PC-9 (cell line): ENCODE measurements at regions not wholly inside any gene's neighbourhood (a gene's known extent, or its start where the extent isn't known, plus 50 kb on each side); places are given as distances from the start of the nearest gene placed in this dataset.

ENCODE experiments used
- BruUV-seq: library from RNA; stranded (reverse); fragments of 400-500 nt; replicated peaks from 2 replicates; lab custom pipeline; 2021; lab: Mats Ljungman, UMichigan
- CTCF ChIA-PET: fragments of 300-600 bp; sonication (Branson Sonifier 250); formaldehyde crosslinking; loops from one replicate; lab custom pipeline; 2022; ENCODE audit warnings: antibody characterized with exemption; lab: Charles Lee
- POLR2A ChIA-PET: fragments of 300-600 bp; sonication (Branson Sonifier 250); formaldehyde crosslinking; loops from one replicate; lab custom pipeline; 2022; ENCODE audit warnings: antibody characterized with exemption; ENCODE audit not compliant: unreplicated experiment; lab: Charles Lee
- DNase-seq, 2 experiments: peaks; one replicate each; pipeline versions ENCODE4 v3.0.0 to v3.0.0-alpha.2; 2015 to 2022; ENCODE audit warnings: mixed read lengths in 1 of 2
- H2AFZ ChIP-seq: fragments of 200-600 bp; sonication (generic); 2 replicates; pipeline ENCODE4 v1.8.1; 2017; ENCODE audit warnings: antibody characterized with exemption
- H3F3A ChIP-seq: fragments of 200-600 bp; sonication (generic); 2 replicates; pipeline ENCODE4 v1.8.1; 2017; ENCODE audit warnings: antibody characterized with exemption, mild to moderate bottlenecking, low read depth; ENCODE audit not compliant: insufficient read depth
- H3K27ac ChIP-seq: fragments of 200-600 bp; sonication (generic); 2 replicates; pipeline ENCODE4 v1.6.1; 2016; ENCODE audit warnings: mixed run types
- H3K27me3 ChIP-seq: fragments of 200-600 bp; sonication (generic); 2 replicates; pipeline ENCODE4 v1.6.1; 2016; ENCODE audit warnings: low read depth, mixed run types; ENCODE audit not compliant: insufficient read depth
- H3K36me3 ChIP-seq: fragments of 200-600 bp; sonication (generic); 2 replicates; pipeline ENCODE4 v1.6.1; 2016; ENCODE audit warnings: low read depth, mixed run types
- H3K4me1 ChIP-seq: fragments of 200-600 bp; sonication (generic); replicated peaks from 2 replicates; pipeline ENCODE4 v1.6.1; 2016; ENCODE audit warnings: mixed run types; ENCODE audit not compliant: insufficient read depth
- H3K4me2 ChIP-seq: fragments of 200-600 bp; sonication (generic); 2 replicates; pipeline ENCODE4 v1.6.1; 2017; ENCODE audit warnings: mixed run types
- H3K4me3 ChIP-seq: fragments of 200-600 bp; sonication (generic); 2 replicates; pipeline ENCODE4 v1.6.1; 2016; ENCODE audit warnings: mixed run types
- H3K79me2 ChIP-seq: fragments of 200-600 bp; sonication (generic); 2 replicates; pipeline ENCODE4 v1.6.1; 2017; ENCODE audit warnings: low read depth, mixed run types
- H3K9me2 ChIP-seq: fragments of 200-600 bp; sonication (generic); 2 replicates; pipeline ENCODE4 v1.8.1; 2017; ENCODE audit warnings: mild to moderate bottlenecking; ENCODE audit not compliant: insufficient read depth
- H3K9me3 ChIP-seq: fragments of 200-600 bp; sonication (generic); 2 replicates; pipeline ENCODE4 v1.8.1; 2016; ENCODE audit warnings: low read depth; ENCODE audit not compliant: insufficient read depth
- H4K20me1 ChIP-seq: fragments of 200-600 bp; sonication (generic); 2 replicates; pipeline ENCODE4 v1.8.1; 2017; ENCODE audit not compliant: insufficient read depth
- CTCF ChIP-seq: fragments of 200-600 bp; sonication (generic); conservative IDR thresholded peaks from 2 replicates; pipeline ENCODE4 v1.6.1; 2017; ENCODE audit warnings: mixed run types, antibody characterized with exemption, mild to moderate bottlenecking, moderate library complexity
- EZH2 ChIP-seq: fragments of 200-600 bp; sonication (generic); IDR thresholded peaks from 2 replicates; pipeline ENCODE4 v1.8.0; 2017; ENCODE audit warnings: antibody characterized with exemption, low read depth
- intact Hi-C: fragments of 100-400 bp; cut with micrococcal nuclease; formaldehyde crosslinking; loops from one replicate; pipeline ENCODE4 v1.10.0; 2022; ENCODE audit not compliant: unreplicated experiment

GRCh38 chr12:124457287-124458219 lies 109.9 kb downstream of the NCOR2 start:
- Histone ChIP-seq H3K9me2 (no peaks in the 10 kb centered on the region), H3K9me3 (no peaks in the 10 kb centered on the region), H3K36me3 (no peaks in the 10 kb centered on the region), H3K27me3 (no peaks in the 10 kb centered on the region), H3K4me1 (peaks cover 26% of the 10 kb centered on the region), H3F3A (peaks cover 32% of the 10 kb centered on the region), H3K79me2 (peaks cover 13% of the 10 kb centered on the region), H3K4me3 (no peak overlapping the region), H3K27ac (no peak overlapping the region), H4K20me1 (no peaks in the 10 kb centered on the region; the same call in 1 of the 2 replicates), H2AFZ (no peak overlapping the region), H3K4me2 (no peak overlapping the region)
- ChIA-PET CTCF (no interaction called here), POLR2A (no interaction called here)
- BruUV-seq, result no TSS peak
- peak in 1 of 2 experiments; percentile 43 for DNase-seq
- TF ChIP-seq CTCF (no peak), EZH2 (no peak)
- intact Hi-C loops, result loop anchor here (2.0 kb wide), 1 partner anchor 89 kb away; no protein-coding TSS in a partner anchor

GRCh38 chr12:124456652-124457152 lies 110.7 kb downstream of the NCOR2 start:
- Histone ChIP-seq H3K9me2 (no peaks in the 10 kb centered on the region), H3K27me3 (no peaks in the 10 kb centered on the region), H3K27ac (no peak overlapping the region), H4K20me1 (no peaks in the 10 kb centered on the region; the same call in 1 of the 2 replicates), H3K36me3 (no peaks in the 10 kb centered on the region), H3K4me3 (no peak overlapping the region), H3K79me2 (peaks cover 21% of the 10 kb centered on the region), H3K9me3 (no peaks in the 10 kb centered on the region), H3K4me1 (peaks cover 32% of the 10 kb centered on the region), H3K4me2 (no peak overlapping the region), H2AFZ (no peak overlapping the region), H3F3A (peaks cover 32% of the 10 kb centered on the region)
- DNase-seq, result no peak
- no peak for TF ChIP-seq CTCF
- no peak for TF ChIP-seq EZH2
- ChIA-PET CTCF (no interaction called here), POLR2A (interaction anchor here (0.5 to 0.7 kb wide), 3 partner anchors 34 to 396 kb away, joined by 3 to 7 read pairs (median 5); no protein-coding TSS in a partner anchor)
- no TSS peak for BruUV-seq
- intact Hi-C loops, result loop anchor here (2.0 kb wide), 1 partner anchor 88 kb away; no protein-coding TSS in a partner anchor

- Histone ChIP-seq H3K9me3 (no peaks in the 10 kb centered on the region), H3K9me2 (no peaks in the 10 kb centered on the region), H3K36me3 (no peaks in the 10 kb centered on the region), H3K4me3 (no peak overlapping the region), H3K27me3 (no peaks in the 10 kb centered on the region), H4K20me1 (no peaks in the 10 kb centered on the region; the same call in 1 of the 2 replicates), H3K27ac (no peak overlapping the region), H3K4me1 (peaks cover 32% of the 10 kb centered on the region), H3F3A (peaks cover 35% of the 10 kb centered on the region), H2AFZ (no peak overlapping the region), H3K79me2 (peaks cover 23% of the 10 kb centered on the region), H3K4me2 (no peak overlapping the region)
- ChIA-PET POLR2A (interaction anchor here (0.5 to 0.7 kb wide), 3 partner anchors 33 to 395 kb away, joined by 3 to 7 read pairs (median 5); no protein-coding TSS in a partner anchor), CTCF (interaction anchor here (0.7 kb wide), 1 partner anchor 55 kb away, joined by 3 read pairs; no protein-coding TSS in a partner anchor)
- BruUV-seq, result no TSS peak
- intact Hi-C loops, result loop anchor here (2.0 kb wide), 1 partner anchor 87 kb away; no protein-coding TSS in a partner anchor
- no peak for DNase-seq
- TF ChIP-seq CTCF, result no peak
- no peak for TF ChIP-seq EZH2
These were observed 111.2 kb downstream of the NCOR2 start for GRCh38 chr12:124456133-124456651.
